PC-3 (cell line): ENCODE measurements at regions not wholly inside any gene's neighbourhood (a gene's known extent, or its start where the extent isn't known, plus 50 kb on each side); places are given as distances from the start of the nearest gene placed in this dataset.

Source experiments
- ATAC-seq: fragments of 200-7000 bp; cut with Tn5 transposase; 2 replicates; pipeline ENCODE4 v1.9.1; 2020; ENCODE audit warnings: mild to moderate bottlenecking, moderate library complexity
- BruUV-seq: library from RNA; stranded (reverse); fragments of 400-500 nt; replicated peaks from 2 replicates; lab custom pipeline; 2021; lab: Mats Ljungman, UMichigan
- CTCF ChIA-PET: fragments of 300-600 bp; sonication (Branson Sonifier 250); formaldehyde crosslinking; loops from one replicate; lab custom pipeline; 2022; ENCODE audit warnings: antibody characterized with exemption; lab: Charles Lee
- POLR2A ChIA-PET: fragments of 300-600 bp; sonication (Branson Sonifier 250); formaldehyde crosslinking; loops from one replicate; lab custom pipeline; 2022; ENCODE audit warnings: antibody characterized with exemption; ENCODE audit not compliant: unreplicated experiment; lab: Charles Lee
- DNase-seq: peaks from one replicate; pipeline ENCODE4 v3.0.0-alpha.2; 2015
- H2AFZ ChIP-seq: fragments of 300-600 bp; sonication (generic); 2 replicates; pipeline ENCODE4 v1.6.0; 2016; ENCODE audit warnings: antibody characterized with exemption, low read length
- H3F3A ChIP-seq: fragments of 300-600 bp; sonication (generic); one replicate; pipeline ENCODE4 v1.6.0; 2017; ENCODE audit warnings: antibody characterized with exemption, low read length, control low read depth, mild to moderate bottlenecking; ENCODE audit not compliant: unreplicated experiment
- H3K27ac ChIP-seq: fragments of 300-600 bp; sonication (generic); 2 replicates; pipeline ENCODE4 v1.5.1; 2016; ENCODE audit warnings: mild to moderate bottlenecking, low read length
- H3K27me3 ChIP-seq: fragments of 300-600 bp; sonication (generic); 2 replicates; pipeline ENCODE4 v1.6.1; 2016; ENCODE audit warnings: low read length, mixed read lengths
- H3K36me3 ChIP-seq: fragments of 300-600 bp; sonication (generic); 2 replicates; pipeline ENCODE4 v1.6.1; 2016; ENCODE audit warnings: low read depth, mixed run types, low read length, mixed read lengths
- H3K4me1 ChIP-seq: fragments of 300-600 bp; sonication (generic); 2 replicates; pipeline ENCODE4 v1.5.1; 2016; ENCODE audit warnings: low read length; ENCODE audit not compliant: insufficient read depth
- H3K4me2 ChIP-seq: fragments of 300-600 bp; sonication (generic); 2 replicates; pipeline ENCODE4 v1.6.0; 2016; ENCODE audit warnings: low read length
- H3K4me3 ChIP-seq: fragments of 300-600 bp; sonication (generic); 2 replicates; pipeline ENCODE4 v1.5.1; 2016; ENCODE audit warnings: mild to moderate bottlenecking, low read length, mixed read lengths
- H3K79me2 ChIP-seq: fragments of 300-600 bp; sonication (generic); 2 replicates; pipeline ENCODE4 v1.6.1; 2017; ENCODE audit warnings: low read length, mixed read lengths
- H3K9ac ChIP-seq: fragments of 300-600 bp; sonication (generic); 2 replicates; pipeline ENCODE4 v1.6.0; 2016; ENCODE audit warnings: mild to moderate bottlenecking, low read length
- H3K9me2 ChIP-seq: fragments of 300-600 bp; sonication (generic); replicated peaks from 2 replicates; pipeline ENCODE4 v1.6.1; 2016; ENCODE audit warnings: mixed run types, low read length, mixed read lengths
- H3K9me3 ChIP-seq: fragments of 300-600 bp; sonication (generic); 2 replicates; pipeline ENCODE4 v1.6.1; 2016; ENCODE audit warnings: low read length, mixed read lengths
- H4K20me1 ChIP-seq: fragments of 300-600 bp; sonication (generic); 2 replicates; pipeline ENCODE4 v1.6.1; 2016; ENCODE audit warnings: low read length, mixed read lengths
- EZH2 ChIP-seq: fragments of 300-600 bp; sonication (generic); IDR thresholded peaks from one replicate; pipeline ENCODE4 v1.6.1; 2017; ENCODE audit warnings: antibody characterized with exemption, mild to moderate bottlenecking, low read length; ENCODE audit not compliant: unreplicated experiment
- EZH2phosphoT487 ChIP-seq: fragments of 300-600 bp; sonication (generic); IDR thresholded peaks from 2 replicates; pipeline ENCODE4 v1.6.1; 2018; ENCODE audit warnings: mild to moderate bottlenecking, antibody characterized with exemption, low read length, borderline replicate concordance
- intact Hi-C: fragments of 100-400 bp; cut with micrococcal nuclease; formaldehyde crosslinking; loops from 2 replicates; pipeline ENCODE4 v1.9.0; 2023
- TF ChIP-seq, protein P1 (sequence below): fragments of 300-600 bp; sonication (generic); conservative IDR thresholded peaks from 2 replicates; pipeline ENCODE4 v1.5.1; 2017; ENCODE audit warnings: antibody characterized with exemption, low read depth, mild to moderate bottlenecking, low read length

DNA sequence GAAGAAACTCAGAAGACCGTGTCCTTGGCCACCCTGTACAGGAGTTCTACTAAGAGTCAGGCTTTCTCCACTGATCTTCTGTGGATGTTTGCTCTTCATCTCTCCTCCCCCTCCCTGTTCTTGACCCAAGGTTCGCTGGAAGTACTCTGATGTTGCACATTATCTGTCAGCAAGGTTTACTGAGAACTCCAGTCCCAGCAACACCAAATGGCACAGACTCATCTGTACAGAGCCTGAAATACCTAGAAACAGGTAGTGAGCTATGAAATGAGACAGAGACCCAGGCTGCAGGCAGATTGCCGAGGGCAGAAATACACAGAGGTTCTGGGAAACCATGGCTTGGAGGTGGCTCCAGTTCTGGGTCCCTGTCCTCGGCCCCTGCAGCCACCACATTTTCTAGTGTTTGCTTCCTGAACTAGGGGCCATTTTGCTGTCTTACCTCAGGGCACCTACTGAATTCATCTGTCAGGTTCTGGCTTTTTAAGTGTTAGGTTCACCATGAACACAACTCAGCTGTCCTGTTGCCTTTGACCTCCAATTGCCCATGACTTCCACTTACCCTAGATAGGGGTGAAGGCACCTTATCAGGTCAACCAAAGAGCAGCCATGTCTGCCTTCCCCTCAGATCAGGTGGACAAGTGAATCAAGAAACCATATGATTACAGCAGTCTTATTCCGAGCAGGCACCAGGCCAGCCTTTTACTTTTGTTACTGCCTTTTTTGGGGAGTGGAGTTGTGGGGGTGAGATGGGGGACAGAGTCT, 92.2 kb downstream of the CDC7 start:
- Histone ChIP-seq H3K27ac (no peak overlapping the region), H3K9ac (no peak overlapping the region), H2AFZ (no peak overlapping the region), H3K36me3 (no peaks in the 10 kb centered on the region), H3K9me3 (no peaks in the 10 kb centered on the region), H3K4me1 (no peaks in the 10 kb centered on the region), H3K4me2 (no peak overlapping the region), H3K9me2 (no peaks in the 10 kb centered on the region), H3K79me2 (no peaks in the 10 kb centered on the region), H4K20me1 (no peaks in the 10 kb centered on the region), H3K27me3 (no peaks in the 10 kb centered on the region), H3K4me3 (no peak overlapping the region), H3F3A (no peaks in the 10 kb centered on the region)
- TF ChIP-seq, protein P1, sequence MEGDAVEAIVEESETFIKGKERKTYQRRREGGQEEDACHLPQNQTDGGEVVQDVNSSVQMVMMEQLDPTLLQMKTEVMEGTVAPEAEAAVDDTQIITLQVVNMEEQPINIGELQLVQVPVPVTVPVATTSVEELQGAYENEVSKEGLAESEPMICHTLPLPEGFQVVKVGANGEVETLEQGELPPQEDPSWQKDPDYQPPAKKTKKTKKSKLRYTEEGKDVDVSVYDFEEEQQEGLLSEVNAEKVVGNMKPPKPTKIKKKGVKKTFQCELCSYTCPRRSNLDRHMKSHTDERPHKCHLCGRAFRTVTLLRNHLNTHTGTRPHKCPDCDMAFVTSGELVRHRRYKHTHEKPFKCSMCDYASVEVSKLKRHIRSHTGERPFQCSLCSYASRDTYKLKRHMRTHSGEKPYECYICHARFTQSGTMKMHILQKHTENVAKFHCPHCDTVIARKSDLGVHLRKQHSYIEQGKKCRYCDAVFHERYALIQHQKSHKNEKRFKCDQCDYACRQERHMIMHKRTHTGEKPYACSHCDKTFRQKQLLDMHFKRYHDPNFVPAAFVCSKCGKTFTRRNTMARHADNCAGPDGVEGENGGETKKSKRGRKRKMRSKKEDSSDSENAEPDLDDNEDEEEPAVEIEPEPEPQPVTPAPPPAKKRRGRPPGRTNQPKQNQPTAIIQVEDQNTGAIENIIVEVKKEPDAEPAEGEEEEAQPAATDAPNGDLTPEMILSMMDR = no peak
- TF ChIP-seq EZH2 = no peak
- TF ChIP-seq EZH2phosphoT487 = no peak
- ChIA-PET POLR2A (interaction anchor here (0.6 kb wide), 1 partner anchor 10 kb away, joined by 5 read pairs; no protein-coding TSS in a partner anchor), CTCF (no interaction called here)
- DNase-seq (no peak), ATAC-seq (no peak)
- no TSS peak for BruUV-seq
- intact Hi-C loops = no loop called here

DNA sequence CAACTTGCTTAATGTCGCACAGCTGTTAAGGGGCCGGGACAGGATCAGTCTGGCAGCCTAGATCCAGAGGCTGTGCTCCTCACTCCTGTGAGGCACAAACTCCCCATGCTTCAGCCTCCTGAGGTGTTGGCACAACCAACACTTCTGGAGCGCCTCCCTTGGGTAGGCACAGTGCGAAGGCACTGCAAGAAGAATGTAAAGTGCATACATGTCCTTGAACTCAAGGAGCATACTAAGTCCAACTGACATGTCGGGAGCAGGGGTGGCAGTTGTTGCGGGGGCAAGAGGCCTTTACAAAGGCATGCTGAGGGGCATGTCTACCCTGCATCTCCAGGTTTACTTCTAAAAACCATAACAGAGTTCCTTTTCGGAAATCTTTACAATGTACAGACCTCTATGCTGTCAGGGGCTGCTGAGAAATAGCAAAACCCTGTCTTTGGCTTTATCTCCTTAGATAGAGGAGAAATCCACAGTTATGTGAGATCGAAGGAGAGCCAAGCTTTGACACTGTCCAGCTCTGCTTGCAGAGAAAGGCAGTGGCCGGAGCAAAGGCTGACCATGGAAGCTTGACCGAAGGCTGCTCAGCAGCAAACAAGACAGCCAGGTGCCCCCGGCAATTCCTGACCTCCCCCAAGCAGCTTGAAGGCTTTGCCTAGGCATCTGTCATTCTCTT, 93.9 kb downstream of the CDC7 start:
- no peak for TF ChIP-seq EZH2
- TF ChIP-seq, protein P1 = no peak
- no peak for TF ChIP-seq EZH2phosphoT487
- intact Hi-C loops = no loop called here
- H3K36me3 ChIP-seq = no peaks in the 10 kb centered on the region
- no peaks in the 10 kb centered on the region for H3K4me1 ChIP-seq
- H3F3A ChIP-seq = no peaks in the 10 kb centered on the region
- no peaks in the 10 kb centered on the region for H3K9me3 ChIP-seq
- no peak overlapping the region for H2AFZ ChIP-seq
- no peak overlapping the region for H3K9ac ChIP-seq
- no peak overlapping the region for H3K4me2 ChIP-seq
- H3K9me2 ChIP-seq = no peaks in the 10 kb centered on the region
- no peaks in the 10 kb centered on the region for H3K79me2 ChIP-seq
- BruUV-seq = no TSS peak
- DNase-seq (no peak), ATAC-seq (no peak)
- no peak overlapping the region for H3K27ac ChIP-seq
- H3K27me3 ChIP-seq = no peaks in the 10 kb centered on the region
- no peak overlapping the region for H3K4me3 ChIP-seq
- ChIA-PET POLR2A (no interaction called here), CTCF (no interaction called here)
- H4K20me1 ChIP-seq = no peaks in the 10 kb centered on the region

DNA sequence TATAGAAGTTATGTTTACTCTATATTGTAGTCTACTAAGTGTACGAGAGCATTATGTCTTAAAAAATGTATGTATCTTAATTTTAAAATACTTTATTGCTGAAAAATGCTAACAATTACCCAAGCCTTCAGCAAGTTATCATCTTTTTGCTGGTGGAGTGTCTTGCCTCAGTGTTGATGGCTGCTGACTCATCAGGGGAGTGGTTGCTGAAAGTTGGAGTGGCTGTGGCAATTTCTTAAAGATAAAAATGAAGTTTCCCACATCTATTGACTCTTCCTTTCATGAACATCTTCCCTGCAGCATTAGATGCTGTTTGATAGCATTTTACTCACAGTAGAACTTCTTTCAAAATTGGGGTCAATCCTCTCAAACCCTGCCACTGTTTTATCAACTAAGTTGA, 95.8 kb downstream of the CDC7 start:
- Histone ChIP-seq H3K9ac (no peak overlapping the region), H3K9me3 (no peaks in the 10 kb centered on the region), H3K9me2 (no peaks in the 10 kb centered on the region), H3K27ac (no peak overlapping the region), H3K79me2 (no peaks in the 10 kb centered on the region), H3K4me2 (no peak overlapping the region), H3F3A (no peaks in the 10 kb centered on the region), H3K4me1 (no peaks in the 10 kb centered on the region), H4K20me1 (no peaks in the 10 kb centered on the region), H3K4me3 (no peak overlapping the region), H3K36me3 (no peaks in the 10 kb centered on the region), H3K27me3 (no peaks in the 10 kb centered on the region), H2AFZ (no peak overlapping the region)
- DNase-seq (peak; percentile 27), ATAC-seq (no peak)
- no TSS peak for BruUV-seq
- TF ChIP-seq, protein P1 = no peak
- no peak for TF ChIP-seq EZH2
- no peak for TF ChIP-seq EZH2phosphoT487
- intact Hi-C loops = no loop called here
- ChIA-PET CTCF (no interaction called here), POLR2A (no interaction called here)
